ENCODE measurements at regions not wholly inside any gene's neighbourhood (a gene's known extent, or its start where the extent isn't known, plus 50 kb on each side); places are given as distances from the start of the nearest gene placed in this dataset.
"Not testable (repeated sequence)": the region's sequence is repeated elsewhere in the genome, so short reads cannot be mapped to it uniquely, and the experiment has no call there.

- Histone ChIP-seq H3K4me3 (no peak overlapping the region), H3K36me3 (no peaks in the 10 kb centered on the region), H3K27ac (replicated peaks in 1 of 4) (no peak overlapping the region), H3K9me3 (no peaks in the 10 kb centered on the region), H3K27me3 (no peaks in the 10 kb centered on the region), H3K4me1 (peaks cover 3 to 13% (median 8%) of the 10 kb centered on the region in 4 donors)
- intact Hi-C loops (cut with DNase I): no loop called here
- 48% methylated on average over 2 of the region's 2 CpGs for WGBS
- DNase-seq (ENCODE audit: extremely low spot score): no peak
- TF ChIP-seq CTCF (IDR thresholded peaks at IDR 0.05): no peak
- TF ChIP-seq POLR2A (IDR thresholded peaks at IDR 0.05; ENCODE audit: low read depth): no peak
- no peak for TF ChIP-seq EP300 (IDR thresholded peaks at IDR 0.05)
- TF ChIP-seq POLR2AphosphoS5 (IDR thresholded peaks at IDR 0.05): no peak
Observed at GRCh38 chr4:45438047-45438446, 685.8 kb downstream of the GABRG1 start.

DNA sequence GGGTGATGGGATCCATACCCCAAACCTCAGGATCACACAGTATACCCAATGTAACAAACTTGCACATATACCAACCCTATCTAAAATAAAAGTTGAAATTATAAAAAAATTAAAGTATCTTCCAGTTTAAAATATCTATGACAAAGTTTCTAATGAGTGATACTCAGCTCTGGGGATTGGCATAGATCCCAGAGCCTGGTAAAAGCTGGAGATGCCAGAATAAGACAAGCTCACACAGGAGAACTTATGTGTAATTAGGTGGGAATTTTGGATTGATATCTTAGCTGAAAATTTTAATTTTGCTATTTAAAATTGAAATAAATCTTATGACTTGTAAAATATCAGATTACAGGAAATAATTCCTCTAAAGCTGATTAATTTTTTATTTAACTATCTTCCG is 686.5 kb downstream of the GABRG1 start:
- TF ChIP-seq POLR2AphosphoS5 (IDR thresholded peaks at IDR 0.05) (no peak), POLR2A (IDR thresholded peaks at IDR 0.05; ENCODE audit: low read depth) (no peak), EP300 (IDR thresholded peaks at IDR 0.05) (no peak), CTCF (IDR thresholded peaks at IDR 0.05) (no peak)
- intact Hi-C loops (cut with DNase I): no loop called here
- Histone ChIP-seq H3K27me3 (no peaks in the 10 kb centered on the region), H3K36me3 (no peaks in the 10 kb centered on the region), H3K4me1 (peaks cover 3 to 13% (median 8%) of the 10 kb centered on the region in 4 donors), H3K27ac (replicated peaks in 1 of 4) (no peak overlapping the region), H3K9me3 (no peaks in the 10 kb centered on the region), H3K4me3 (no peak overlapping the region)
- no peak for DNase-seq (ENCODE audit: extremely low spot score)
- 43% methylated on average over 1 of the region's 1 CpG for WGBS

- Histone ChIP-seq H3K4me3 (no peak overlapping the region), H3K27ac (replicated peaks in 1 of 4) (no peak overlapping the region), H3K27me3 (no peaks in the 10 kb centered on the region), H3K4me1 (no peaks in the 10 kb centered on the region), H3K9me3 (peaks cover 0 to 10% (median 3%) of the 10 kb centered on the region in 4 donors), H3K36me3 (no peaks in the 10 kb centered on the region)
- intact Hi-C loops (cut with DNase I): no loop called here
- 89% methylated on average over 1 of the region's 1 CpG for WGBS
- TF ChIP-seq CTCF (IDR thresholded peaks at IDR 0.05) (no peak), POLR2AphosphoS5 (IDR thresholded peaks at IDR 0.05) (no peak), POLR2A (IDR thresholded peaks at IDR 0.05; ENCODE audit: low read depth) (no peak), EP300 (IDR thresholded peaks at IDR 0.05) (no peak)
- DNase-seq (ENCODE audit: extremely low spot score): no peak
Observed at GRCh38 chr4:45425135-45425534, 698.7 kb downstream of the GABRG1 start.

GRCh38 chr4:45423896-45424295 is 697.5 kb upstream of the GNPDA2 start:
- intact Hi-C loops (cut with DNase I): no loop called here
- no peak for DNase-seq (ENCODE audit: extremely low spot score)
- H3K4me3 ChIP-seq: no peak overlapping the region
- no peaks in the 10 kb centered on the region for H3K27me3 ChIP-seq
- 69% methylated on average over 3 of the region's 3 CpGs for WGBS
- H3K36me3 ChIP-seq: no peaks in the 10 kb centered on the region
- peaks cover 0 to 10% (median 3%) of the 10 kb centered on the region in 4 donors for H3K9me3 ChIP-seq
- TF ChIP-seq EP300 (IDR thresholded peaks at IDR 0.05) (no peak), POLR2A (IDR thresholded peaks at IDR 0.05; ENCODE audit: low read depth) (no peak), CTCF (IDR thresholded peaks at IDR 0.05) (no peak), POLR2AphosphoS5 (IDR thresholded peaks at IDR 0.05) (no peak)
- H3K4me1 ChIP-seq: no peaks in the 10 kb centered on the region
- H3K27ac ChIP-seq (replicated peaks in 1 of 4): no peak overlapping the region

- H3K4me1 ChIP-seq; H3K27ac ChIP-seq (replicated peaks in 1 of 4); DNase-seq (ENCODE audit: extremely low spot score); H3K27me3 ChIP-seq; H3K4me3 ChIP-seq; H3K36me3 ChIP-seq; intact Hi-C loops (cut with DNase I); H3K9me3 ChIP-seq: not testable (repeated sequence)
- 96% methylated on average over 16 of the region's 21 CpGs for WGBS
Observed at GRCh38 chr4:45420091-45420674, 693.8 kb upstream of the GNPDA2 start.
